Endothelial cell of umbilical vein (primary cell): ENCODE measurements at regions not wholly inside any gene's neighbourhood (a gene's known extent, or its start where the extent isn't known, plus 50 kb on each side); places are given as distances from the start of the nearest gene placed in this dataset.

Experiments
- BruUV-seq: library from RNA; stranded (reverse); fragments of 400-500 nt; replicated peaks from 2 replicates; lab custom pipeline; 2021; lab: Mats Ljungman, UMichigan
- CTCF ChIA-PET: fragments of 300-600, 350-600 bp; sonication (Branson Sonifier 250); formaldehyde crosslinking; loops from one replicate; lab custom pipeline; 2021; ENCODE audit warnings: antibody characterized with exemption, inconsistent platforms; lab: Charles Lee
- POLR2A ChIA-PET: fragments of 300-600, 350-600 bp; sonication (Branson Sonifier 250); formaldehyde crosslinking; loops from one replicate; lab custom pipeline; 2021; ENCODE audit warnings: antibody characterized with exemption, inconsistent platforms; lab: Charles Lee
- DNase-seq: peaks from one replicate; pipeline ENCODE4 v3.0.0-alpha.2; 2011; ENCODE audit warnings: low read depth, low spot score
- FAIRE-seq: peaks from 2 replicates; lab custom pipeline; 2011; peaks lifted over from hg19 to GRCh38; lab: Jason Lieb, UNC
- H2AFZ ChIP-seq: 2 replicates; pipeline ENCODE4 v1.6.0; 2012; ENCODE audit warnings: low read depth, low read length, control low read depth, inconsistent platforms
- H3K27ac ChIP-seq: 2 replicates; pipeline ENCODE4 v1.5.1; 2011; ENCODE audit warnings: low read depth, mild to moderate bottlenecking, control low read depth, low read length, moderate library complexity; ENCODE audit not compliant: insufficient read depth
- H3K27me3 ChIP-seq, 2 experiments: 2 replicates each; pipeline versions ENCODE4 v1.6.0 to v1.6.1; 2011; ENCODE audit warnings: low read length in 2 of 2, mixed read lengths in 1 of 2; ENCODE audit not compliant: control insufficient read depth in 2 of 2, insufficient read depth in 2 of 2
- H3K36me3 ChIP-seq, 2 experiments: 2 replicates in 1 of 2; 3 replicates in 1 of 2; pipeline ENCODE4 v1.5.1; 2011; ENCODE audit warnings: low read length in 2 of 2, mild to moderate bottlenecking in 1 of 2, moderate library complexity in 1 of 2; ENCODE audit not compliant: control insufficient read depth in 2 of 2, insufficient read depth in 2 of 2; ENCODE audit errors: extremely low read depth in 1 of 2
- H3K4me1 ChIP-seq: 3 replicates; pipeline ENCODE4 v1.5.1; 2011; ENCODE audit warnings: mild to moderate bottlenecking, low read length; ENCODE audit not compliant: control insufficient read depth, insufficient read depth; ENCODE audit errors: extremely low read depth
- H3K4me2 ChIP-seq: 2 replicates; pipeline ENCODE4 v1.6.1; 2011; ENCODE audit warnings: low read length, control low read depth, mixed read lengths; ENCODE audit not compliant: insufficient read depth
- H3K4me3 ChIP-seq, 3 experiments: fragments of 200-600 bp in 1 of 3; sonication (generic), shearing (Covaris generic) in 1 of 3; replicated peaks in 1 of 3; 2 replicates each; pipeline ENCODE4 v1.5.1; 2011 to 2016; ENCODE audit warnings: control low read depth in 3 of 3, low read length in 3 of 3, mild to moderate bottlenecking in 2 of 3, inconsistent platforms in 1 of 3, low read depth in 1 of 3, moderate library complexity in 1 of 3; ENCODE audit not compliant: insufficient read depth in 1 of 3
- H3K79me2 ChIP-seq: 2 replicates; pipeline ENCODE4 v1.6.0; 2012; ENCODE audit warnings: low read length, inconsistent platforms; ENCODE audit not compliant: control insufficient read depth, insufficient read depth
- H3K9ac ChIP-seq: replicated peaks from 2 replicates; pipeline ENCODE3; 2011; ENCODE audit warnings: low read length, control low read depth; ENCODE audit not compliant: insufficient read depth; ENCODE audit errors: extremely low read depth
- H3K9me1 ChIP-seq: replicated peaks from 3 replicates; pipeline ENCODE4 v1.6.0; 2011; ENCODE audit warnings: mild to moderate bottlenecking, low read length; ENCODE audit not compliant: control insufficient read depth, insufficient read depth; ENCODE audit errors: extremely low read depth
- H3K9me3 ChIP-seq: replicated peaks from 2 replicates; pipeline ENCODE4 v1.5.1; 2012; ENCODE audit warnings: low read length, inconsistent platforms; ENCODE audit not compliant: control insufficient read depth, insufficient read depth
- H4K20me1 ChIP-seq: replicated peaks from 2 replicates; pipeline ENCODE3; 2011; ENCODE audit warnings: mild to moderate bottlenecking, low read length; ENCODE audit not compliant: control insufficient read depth, insufficient read depth; ENCODE audit errors: extremely low read depth
- EZH2 ChIP-seq: IDR thresholded peaks from 2 replicates; pipeline ENCODE4 v1.6.1; 2012; ENCODE audit warnings: borderline replicate concordance, low read depth, mild to moderate bottlenecking, moderate library complexity, low read length, inconsistent platforms; ENCODE audit not compliant: severe bottlenecking
- FOS ChIP-seq: IDR thresholded peaks from 2 replicates; pipeline ENCODE4 v1.6.1; 2011; ENCODE audit warnings: mild to moderate bottlenecking, low read length, moderate library complexity, borderline replicate concordance; ENCODE audit not compliant: insufficient read depth
- GATA2 ChIP-seq: IDR thresholded peaks from 2 replicates; pipeline ENCODE4 v1.7.0; 2011; ENCODE audit warnings: low read depth, mild to moderate bottlenecking, moderate library complexity, mixed read lengths, low read length; ENCODE audit not compliant: insufficient read length, insufficient read depth
- JUN ChIP-seq: IDR thresholded peaks from 2 replicates; pipeline ENCODE4 v1.6.1; 2011; ENCODE audit warnings: borderline replicate concordance, low read depth; ENCODE audit not compliant: insufficient read length, insufficient read depth
- MYC ChIP-seq: IDR thresholded peaks from one replicate; pipeline ENCODE4 v1.6.1; 2011; ENCODE audit warnings: mild to moderate bottlenecking, low read depth, low read length
- POLR2A ChIP-seq: IDR thresholded peaks from 2 replicates; pipeline ENCODE4 v1.6.1; 2012; ENCODE audit warnings: low read depth, mild to moderate bottlenecking, control low read depth, low read length
- POLR2AphosphoS5 ChIP-seq: IDR thresholded peaks from 2 replicates; pipeline ENCODE4 v1.6.1; 2012; ENCODE audit warnings: low read depth, mild to moderate bottlenecking, control low read depth, low read length, moderate library complexity; ENCODE audit not compliant: insufficient read depth
- dilution Hi-C: fragments of 300-500 bp; cut with MboI; formaldehyde crosslinking; loops from one replicate; pipeline ENCODE4 v1.15.0; 2019; ENCODE audit warnings: low sequenced_read_pairs; ENCODE audit not compliant: extremely low pct_ligation_motif_present
- intact Hi-C: fragments of 100-400 bp; cut with micrococcal nuclease; formaldehyde crosslinking; loops from one replicate; pipeline ENCODE4 v1.10.0; 2022
- TF ChIP-seq, protein P1 (sequence below), 2 donors: IDR thresholded peaks; 1 replicate in 1 of 2; 2 replicates in 1 of 2; pipeline ENCODE4 v1.5.1; 2011; ENCODE audit warnings: low read length in 2 of 2, mild to moderate bottlenecking in 2 of 2, moderate library complexity in 2 of 2, control low read depth in 1 of 2, inconsistent platforms in 1 of 2, low read depth in 1 of 2; ENCODE audit not compliant: insufficient read depth in 1 of 2; ENCODE audit errors: extremely low read depth in 1 of 2
- TF ChIP-seq, protein P2 (sequence below): IDR thresholded peaks from 2 replicates; pipeline ENCODE4 v1.6.1; 2011; ENCODE audit not compliant: insufficient read depth, insufficient read length

DNA sequence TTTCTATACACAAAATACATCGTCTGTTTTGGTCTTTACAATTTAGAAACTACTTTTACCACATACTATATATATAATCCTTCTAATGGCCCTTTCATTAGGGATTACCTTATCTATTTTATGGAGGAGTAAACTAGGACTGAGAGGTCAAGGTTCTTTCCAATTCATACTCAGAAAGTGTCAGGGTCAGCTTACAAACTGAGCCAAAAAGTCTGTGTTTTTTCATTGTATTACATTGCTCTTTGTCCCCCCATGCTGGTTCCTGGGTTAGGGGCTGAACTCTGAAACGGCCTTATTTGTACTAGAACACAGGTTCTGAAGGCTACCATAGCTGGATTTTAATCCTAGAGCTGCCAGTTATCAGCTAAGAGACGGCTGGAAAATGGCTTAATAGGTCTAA, 368.1 kb downstream of the GRIN2B start:
- Histone ChIP-seq H3K9me3 (no peaks in the 10 kb centered on the region), H3K79me2 (no peaks in the 10 kb centered on the region), H3K36me3 (no peaks in the 10 kb centered on the region), H3K9me1 (no peaks in the 10 kb centered on the region), H3K4me2 (no peak overlapping the region), H3K9ac (no peak overlapping the region), H4K20me1 (no peaks in the 10 kb centered on the region), H3K4me1 (no peaks in the 10 kb centered on the region), H3K27me3 (no peaks in the 10 kb centered on the region), H2AFZ (no peak overlapping the region), H3K27ac (no peak overlapping the region), H3K4me3 (no peak overlapping the region)
- TF ChIP-seq EZH2 (no peak), MYC (no peak), FOS (no peak), GATA2 (no peak), POLR2A (no peak), JUN (no peak), POLR2AphosphoS5 (no peak)
- TF ChIP-seq, protein P1, sequence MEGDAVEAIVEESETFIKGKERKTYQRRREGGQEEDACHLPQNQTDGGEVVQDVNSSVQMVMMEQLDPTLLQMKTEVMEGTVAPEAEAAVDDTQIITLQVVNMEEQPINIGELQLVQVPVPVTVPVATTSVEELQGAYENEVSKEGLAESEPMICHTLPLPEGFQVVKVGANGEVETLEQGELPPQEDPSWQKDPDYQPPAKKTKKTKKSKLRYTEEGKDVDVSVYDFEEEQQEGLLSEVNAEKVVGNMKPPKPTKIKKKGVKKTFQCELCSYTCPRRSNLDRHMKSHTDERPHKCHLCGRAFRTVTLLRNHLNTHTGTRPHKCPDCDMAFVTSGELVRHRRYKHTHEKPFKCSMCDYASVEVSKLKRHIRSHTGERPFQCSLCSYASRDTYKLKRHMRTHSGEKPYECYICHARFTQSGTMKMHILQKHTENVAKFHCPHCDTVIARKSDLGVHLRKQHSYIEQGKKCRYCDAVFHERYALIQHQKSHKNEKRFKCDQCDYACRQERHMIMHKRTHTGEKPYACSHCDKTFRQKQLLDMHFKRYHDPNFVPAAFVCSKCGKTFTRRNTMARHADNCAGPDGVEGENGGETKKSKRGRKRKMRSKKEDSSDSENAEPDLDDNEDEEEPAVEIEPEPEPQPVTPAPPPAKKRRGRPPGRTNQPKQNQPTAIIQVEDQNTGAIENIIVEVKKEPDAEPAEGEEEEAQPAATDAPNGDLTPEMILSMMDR (IDR thresholded peaks at IDR 0.05; ENCODE audit: extremely low read depth in 1 of 2, insufficient read depth in 1 of 2, low read depth in 1 of 2, low read length in 2 of 2), result no peak
- TF ChIP-seq, protein P2, sequence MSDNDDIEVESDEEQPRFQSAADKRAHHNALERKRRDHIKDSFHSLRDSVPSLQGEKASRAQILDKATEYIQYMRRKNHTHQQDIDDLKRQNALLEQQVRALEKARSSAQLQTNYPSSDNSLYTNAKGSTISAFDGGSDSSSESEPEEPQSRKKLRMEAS, result no peak
- intact Hi-C loops (no loop called here), dilution Hi-C loops (no loop called here)
- FAIRE-seq (no peak), DNase-seq (no peak)
- POLR2A ChIA-PET, result no interaction called here
- CTCF ChIA-PET, result no interaction called here
- no TSS peak for BruUV-seq
